HEK293T (cell line): ENCODE measurements at regions not wholly inside any gene's neighbourhood (a gene's known extent, or its start where the extent isn't known, plus 50 kb on each side); places are given as distances from the start of the nearest gene placed in this dataset.

Experiments used
- ARNT ChIP-seq: fragments of 450-650 bp; IDR thresholded peaks from 2 replicates; pipeline ENCODE4 v1.6.1; 2017; ENCODE audit warnings: mild to moderate bottlenecking
- BHLHE40 ChIP-seq: fragments of 450-650 bp; IDR thresholded peaks from 2 replicates; pipeline ENCODE4 v1.6.1; 2016; ENCODE audit warnings: mild to moderate bottlenecking, moderate library complexity, borderline replicate concordance
- CTBP1 ChIP-seq: fragments of 450-650 bp; IDR thresholded peaks from 2 replicates; pipeline ENCODE4 v1.6.1; 2016; ENCODE audit warnings: borderline replicate concordance
- FOXK2 ChIP-seq: fragments of 450-650 bp; IDR thresholded peaks from 2 replicates; pipeline ENCODE4 v1.6.1; 2016; ENCODE audit warnings: mild to moderate bottlenecking
- FOXM1 ChIP-seq: fragments of 450-650 bp; IDR thresholded peaks from 2 replicates; pipeline ENCODE4 v1.6.1; 2017; ENCODE audit warnings: mild to moderate bottlenecking, borderline replicate concordance
- HDGF ChIP-seq: fragments of 450-650 bp; IDR thresholded peaks from 2 replicates; pipeline ENCODE4 v1.6.1; 2017; ENCODE audit warnings: antibody characterized with exemption, borderline replicate concordance
- L3MBTL2 ChIP-seq: fragments of 450-650 bp; conservative IDR thresholded peaks from 2 replicates; pipeline ENCODE4 v1.6.1; 2016; ENCODE audit warnings: mild to moderate bottlenecking
- LEF1 ChIP-seq: fragments of 450-650 bp; IDR thresholded peaks from 2 replicates; pipeline ENCODE4 v1.6.1; 2017; ENCODE audit warnings: mild to moderate bottlenecking, borderline replicate concordance
- NFRKB ChIP-seq: fragments of 450-650 bp; IDR thresholded peaks from 2 replicates; pipeline ENCODE4 v1.6.1; 2016; ENCODE audit warnings: mild to moderate bottlenecking, moderate library complexity
- PKNOX1 ChIP-seq: fragments of 450-650 bp; IDR thresholded peaks from 2 replicates; pipeline ENCODE4 v1.6.1; 2016
- SP1 ChIP-seq: fragments of 450-650 bp; IDR thresholded peaks from 2 replicates; pipeline ENCODE4 v1.6.1; 2017
- SUZ12 ChIP-seq: fragments of 450-650 bp; IDR thresholded peaks from 2 replicates; pipeline ENCODE4 v1.6.1; 2016; ENCODE audit warnings: mild to moderate bottlenecking
- ZNF384 ChIP-seq: fragments of 450-650 bp; IDR thresholded peaks from 2 replicates; pipeline ENCODE4 v1.6.1; 2016

- TF ChIP-seq ARNT (no peak), FOXM1 (no peak), L3MBTL2 (no peak), HDGF (no peak), FOXK2 (no peak), BHLHE40 (no peak), SUZ12 (no peak), CTBP1 (no peak), LEF1 (no peak), SP1 (no peak), PKNOX1 (no peak), ZNF384 (no peak), NFRKB (no peak)
These were observed 323.4 kb downstream of the NR2F1-AS1 start for GRCh38 chr5:93257616-93258015.
